ENCODE measurements at regions not wholly inside any gene's neighbourhood (a gene's known extent, or its start where the extent isn't known, plus 50 kb on each side); places are given as distances from the start of the nearest gene placed in this dataset.
"Not testable (repeated sequence)": the region's sequence is repeated elsewhere in the genome, so short reads cannot be mapped to it uniquely, and the experiment has no call there.

DNA sequence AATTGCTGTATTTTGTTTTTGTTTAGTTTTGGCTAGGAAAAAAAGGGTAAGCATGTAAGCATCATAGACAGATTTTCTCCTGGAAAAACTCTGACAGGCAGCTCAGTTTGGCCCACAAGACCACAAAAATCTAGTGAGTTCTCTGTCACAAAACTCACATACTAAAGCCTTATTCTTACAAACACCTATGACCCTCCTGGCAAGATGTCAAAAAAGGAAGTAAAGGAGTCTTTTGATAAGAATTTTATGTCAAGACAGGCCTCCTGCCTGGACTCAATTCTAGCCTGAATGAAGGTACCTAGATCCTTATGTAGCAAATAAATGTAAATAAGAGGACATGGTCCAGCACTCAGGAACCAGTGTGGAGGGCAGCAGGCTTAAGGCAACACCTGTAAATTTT is 668.3 kb upstream of the ZNF385D start:
- no peaks in the 10 kb centered on the region for H3K36me3 ChIP-seq (ENCODE audit: control insufficient read depth, insufficient read depth, low read length)
- no peak for DNase-seq (ENCODE audit: extremely low read depth, insufficient read length)
- no peaks in the 10 kb centered on the region for H3K27me3 ChIP-seq (replicated peaks; ENCODE audit: control insufficient read depth, insufficient read depth, low read length)
- TF ChIP-seq, protein P1, sequence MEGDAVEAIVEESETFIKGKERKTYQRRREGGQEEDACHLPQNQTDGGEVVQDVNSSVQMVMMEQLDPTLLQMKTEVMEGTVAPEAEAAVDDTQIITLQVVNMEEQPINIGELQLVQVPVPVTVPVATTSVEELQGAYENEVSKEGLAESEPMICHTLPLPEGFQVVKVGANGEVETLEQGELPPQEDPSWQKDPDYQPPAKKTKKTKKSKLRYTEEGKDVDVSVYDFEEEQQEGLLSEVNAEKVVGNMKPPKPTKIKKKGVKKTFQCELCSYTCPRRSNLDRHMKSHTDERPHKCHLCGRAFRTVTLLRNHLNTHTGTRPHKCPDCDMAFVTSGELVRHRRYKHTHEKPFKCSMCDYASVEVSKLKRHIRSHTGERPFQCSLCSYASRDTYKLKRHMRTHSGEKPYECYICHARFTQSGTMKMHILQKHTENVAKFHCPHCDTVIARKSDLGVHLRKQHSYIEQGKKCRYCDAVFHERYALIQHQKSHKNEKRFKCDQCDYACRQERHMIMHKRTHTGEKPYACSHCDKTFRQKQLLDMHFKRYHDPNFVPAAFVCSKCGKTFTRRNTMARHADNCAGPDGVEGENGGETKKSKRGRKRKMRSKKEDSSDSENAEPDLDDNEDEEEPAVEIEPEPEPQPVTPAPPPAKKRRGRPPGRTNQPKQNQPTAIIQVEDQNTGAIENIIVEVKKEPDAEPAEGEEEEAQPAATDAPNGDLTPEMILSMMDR (IDR thresholded peaks at IDR 0.05; ENCODE audit: insufficient read depth, low read length, poor library complexity, severe bottlenecking) = no peak
- no peak overlapping the region for H3K4me3 ChIP-seq (replicated peaks; ENCODE audit: low read depth, low read length)

DNA sequence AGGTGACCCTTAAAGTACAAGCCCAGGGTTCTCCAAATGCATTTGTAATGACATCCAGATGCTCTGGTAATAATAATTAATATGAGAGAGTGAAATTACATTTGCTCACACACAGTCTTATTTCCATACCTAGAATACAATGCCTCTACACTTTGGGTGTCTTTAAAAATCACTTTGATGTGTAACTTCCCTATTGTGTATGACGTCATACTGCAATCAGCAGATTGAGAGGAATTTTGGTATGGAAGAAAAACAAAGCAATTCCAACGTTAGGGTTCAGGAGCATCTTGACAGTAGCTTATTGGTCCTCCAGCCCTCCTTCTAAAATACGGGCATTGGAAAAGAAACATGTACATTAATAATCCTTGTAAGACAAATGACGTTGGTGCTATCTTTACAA is 670.6 kb upstream of the ZNF385D start:
- TF ChIP-seq, protein P1 (IDR thresholded peaks at IDR 0.05; ENCODE audit: insufficient read depth, low read length, poor library complexity, severe bottlenecking) = no peak
- H3K36me3 ChIP-seq (ENCODE audit: control insufficient read depth, insufficient read depth, low read length) = no peaks in the 10 kb centered on the region
- no peaks in the 10 kb centered on the region for H3K27me3 ChIP-seq (replicated peaks; ENCODE audit: control insufficient read depth, insufficient read depth, low read length)
- H3K4me3 ChIP-seq (replicated peaks; ENCODE audit: low read depth, low read length) = no peak overlapping the region
- DNase-seq (ENCODE audit: extremely low read depth, insufficient read length) = no peak

DNA sequence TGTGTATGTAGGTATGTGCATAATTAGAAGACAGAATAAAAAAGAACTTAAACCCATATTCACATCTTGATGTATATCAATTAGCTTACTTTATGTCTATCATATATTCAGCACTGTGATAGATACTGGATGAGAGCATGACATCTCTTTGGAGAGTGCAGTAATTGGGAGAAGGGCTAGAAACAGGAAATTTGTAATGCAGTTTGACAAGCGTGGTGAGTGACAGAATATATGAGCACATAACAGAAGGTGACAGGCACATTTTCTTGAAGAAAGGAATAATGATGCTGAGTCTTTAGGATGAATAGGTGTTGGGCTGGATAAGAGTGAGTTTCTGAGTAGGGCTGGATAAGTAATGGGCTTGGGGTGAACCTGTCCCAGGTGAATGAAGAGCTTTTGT is 680.3 kb upstream of the ZNF385D start:
- Histone ChIP-seq H3K4me3 (replicated peaks; ENCODE audit: low read depth, low read length) (no peak overlapping the region), H3K27me3 (replicated peaks; ENCODE audit: control insufficient read depth, insufficient read depth, low read length) (no peaks in the 10 kb centered on the region), H3K36me3 (ENCODE audit: control insufficient read depth, insufficient read depth, low read length) (no peaks in the 10 kb centered on the region)
- no peak for DNase-seq (ENCODE audit: extremely low read depth, insufficient read length)
- TF ChIP-seq, protein P1 (IDR thresholded peaks at IDR 0.05; ENCODE audit: insufficient read depth, low read length, poor library complexity, severe bottlenecking) = no peak

DNA sequence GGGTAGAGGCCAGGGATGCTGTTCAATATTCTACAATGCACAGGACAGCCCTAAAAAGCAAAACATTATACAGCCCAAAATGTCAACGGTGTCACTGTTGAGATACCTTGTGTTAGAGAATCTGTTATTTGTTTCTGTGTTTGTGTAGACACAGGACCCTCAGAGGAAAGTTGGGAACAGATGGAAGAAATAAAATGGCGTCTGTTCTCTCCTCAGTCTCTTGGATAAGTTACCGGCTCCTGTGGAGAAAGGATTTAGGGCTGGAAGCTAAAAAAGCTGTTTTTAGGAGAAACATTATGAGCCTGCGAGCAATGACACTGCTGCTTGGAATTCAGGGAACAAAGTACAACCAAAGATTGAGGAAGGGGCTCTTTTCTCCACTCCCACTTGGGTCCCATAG is 688.6 kb upstream of the ZNF385D start:
- H3K4me3 ChIP-seq (replicated peaks; ENCODE audit: low read depth, low read length) = no peak overlapping the region
- TF ChIP-seq, protein P1 (IDR thresholded peaks at IDR 0.05; ENCODE audit: insufficient read depth, low read length, poor library complexity, severe bottlenecking) = no peak
- H3K27me3 ChIP-seq (replicated peaks; ENCODE audit: control insufficient read depth, insufficient read depth, low read length) = no peaks in the 10 kb centered on the region
- no peak for DNase-seq (ENCODE audit: extremely low read depth, insufficient read length)
- no peaks in the 10 kb centered on the region for H3K36me3 ChIP-seq (ENCODE audit: control insufficient read depth, insufficient read depth, low read length)

DNA sequence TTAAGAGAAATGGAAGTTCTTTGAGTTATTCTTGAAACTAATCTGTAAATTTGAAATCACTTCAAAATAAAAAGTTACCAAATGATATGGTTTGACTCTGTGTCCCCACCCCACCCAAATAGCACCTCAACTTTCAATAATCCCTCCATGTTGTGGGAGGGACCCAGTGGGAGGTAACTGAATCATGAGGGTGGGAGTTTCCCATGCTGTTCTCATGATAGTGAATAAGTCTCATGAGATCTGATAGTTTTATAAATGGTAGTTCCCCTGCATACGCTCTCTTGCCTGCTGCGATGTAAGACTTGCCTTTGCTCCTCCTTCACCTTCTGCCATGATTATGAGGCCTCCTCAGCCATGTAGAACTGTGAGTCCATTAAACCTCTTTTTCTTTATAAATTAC is 690.7 kb upstream of the ZNF385D start:
- H3K4me3 ChIP-seq (replicated peaks; ENCODE audit: low read depth, low read length) = no peak overlapping the region
- no peak for DNase-seq (ENCODE audit: extremely low read depth, insufficient read length)
- TF ChIP-seq, protein P1 (IDR thresholded peaks at IDR 0.05; ENCODE audit: insufficient read depth, low read length, poor library complexity, severe bottlenecking) = no peak
- no peaks in the 10 kb centered on the region for H3K36me3 ChIP-seq (ENCODE audit: control insufficient read depth, insufficient read depth, low read length)
- H3K27me3 ChIP-seq (replicated peaks; ENCODE audit: control insufficient read depth, insufficient read depth, low read length) = no peaks in the 10 kb centered on the region

DNA sequence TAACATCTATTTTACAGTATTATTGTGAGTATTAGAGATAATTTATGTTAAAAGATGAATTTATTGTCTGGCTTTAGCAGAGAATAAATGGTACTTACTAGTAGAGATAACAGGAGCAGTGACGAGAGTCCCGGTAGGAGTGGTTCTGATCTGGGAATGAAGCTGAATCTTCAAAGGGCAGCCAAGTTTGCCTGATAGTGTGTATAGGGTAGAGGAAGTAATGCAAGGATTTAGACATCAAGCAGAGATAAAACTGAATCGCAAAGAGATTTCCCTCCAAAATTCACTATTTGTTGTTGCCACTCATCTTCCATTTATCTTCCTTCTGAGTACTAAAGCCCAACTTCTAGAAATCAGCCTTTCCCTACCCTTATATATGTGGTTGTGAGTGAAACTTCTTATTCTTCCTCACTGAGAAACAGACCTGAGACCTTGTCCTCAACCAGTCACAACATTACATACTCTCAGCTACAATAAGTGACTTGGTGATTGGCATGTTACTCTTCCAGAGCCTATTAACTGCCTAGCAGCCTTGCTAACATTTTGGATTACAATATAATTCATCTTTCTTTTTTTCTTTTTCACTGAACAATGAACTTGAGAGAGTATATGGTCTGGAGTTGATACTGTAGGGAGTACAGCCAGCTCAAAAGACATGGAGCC is 692.7 kb upstream of the ZNF385D start:
- TF ChIP-seq, protein P1 (IDR thresholded peaks at IDR 0.05; ENCODE audit: insufficient read depth, low read length, poor library complexity, severe bottlenecking) = no peak
- DNase-seq (ENCODE audit: extremely low read depth, insufficient read length) = no peak
- Histone ChIP-seq H3K27me3 (replicated peaks; ENCODE audit: control insufficient read depth, insufficient read depth, low read length) (no peaks in the 10 kb centered on the region), H3K36me3 (ENCODE audit: control insufficient read depth, insufficient read depth, low read length) (no peaks in the 10 kb centered on the region), H3K4me3 (replicated peaks; ENCODE audit: low read depth, low read length) (no peak overlapping the region)

DNA sequence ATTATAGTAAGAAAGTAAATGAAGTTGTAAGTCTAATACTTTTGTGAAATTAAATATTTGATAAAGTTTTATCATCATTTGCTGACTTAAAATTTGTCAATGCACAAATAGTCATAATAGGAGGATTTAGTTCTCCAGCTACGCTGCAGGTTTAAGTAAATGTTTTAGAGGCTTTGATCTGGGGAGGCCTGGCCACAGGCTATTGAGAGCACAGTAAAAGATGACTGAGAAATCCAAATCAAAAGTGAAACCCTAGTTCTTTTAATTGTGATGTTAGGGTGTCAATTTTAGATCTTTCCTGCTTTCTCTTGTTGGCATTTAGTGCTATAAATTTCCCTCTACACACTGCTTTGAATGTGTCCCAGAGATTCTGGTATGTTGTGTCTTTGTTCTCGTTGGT is 694.3 kb upstream of the ZNF385D start:
- not testable (repeated sequence) for H3K27me3 ChIP-seq (replicated peaks; ENCODE audit: control insufficient read depth, insufficient read depth, low read length); DNase-seq (ENCODE audit: extremely low read depth, insufficient read length); H3K4me3 ChIP-seq (replicated peaks; ENCODE audit: low read depth, low read length); H3K36me3 ChIP-seq (ENCODE audit: control insufficient read depth, insufficient read depth, low read length)
